GM12865 (cell line): ENCODE measurements at regions not wholly inside any gene's neighbourhood (a gene's known extent, or its start where the extent isn't known, plus 50 kb on each side); places are given as distances from the start of the nearest gene placed in this dataset.

ENCODE experiments used
- DNase-seq: peaks from one replicate; pipeline ENCODE4 v3.0.0; 2010; ENCODE audit warnings: low read depth
- H3K4me3 ChIP-seq: 2 replicates; pipeline ENCODE4 v1.5.1; 2011; ENCODE audit warnings: mild to moderate bottlenecking, low read depth, low read length, control low read depth
- CTCF ChIP-seq: IDR thresholded peaks from 2 replicates; pipeline ENCODE4 v1.5.1; 2011; ENCODE audit warnings: low read length, control low read depth, low read depth, inconsistent platforms; ENCODE audit not compliant: insufficient read depth; ENCODE audit errors: missing control alignments

GRCh38 chr1:232398823-232399222 lies 231.1 kb downstream of the SIPA1L2 start:
- no peak overlapping the region for H3K4me3 ChIP-seq
- DNase-seq = no peak
- TF ChIP-seq CTCF = no peak

DNA sequence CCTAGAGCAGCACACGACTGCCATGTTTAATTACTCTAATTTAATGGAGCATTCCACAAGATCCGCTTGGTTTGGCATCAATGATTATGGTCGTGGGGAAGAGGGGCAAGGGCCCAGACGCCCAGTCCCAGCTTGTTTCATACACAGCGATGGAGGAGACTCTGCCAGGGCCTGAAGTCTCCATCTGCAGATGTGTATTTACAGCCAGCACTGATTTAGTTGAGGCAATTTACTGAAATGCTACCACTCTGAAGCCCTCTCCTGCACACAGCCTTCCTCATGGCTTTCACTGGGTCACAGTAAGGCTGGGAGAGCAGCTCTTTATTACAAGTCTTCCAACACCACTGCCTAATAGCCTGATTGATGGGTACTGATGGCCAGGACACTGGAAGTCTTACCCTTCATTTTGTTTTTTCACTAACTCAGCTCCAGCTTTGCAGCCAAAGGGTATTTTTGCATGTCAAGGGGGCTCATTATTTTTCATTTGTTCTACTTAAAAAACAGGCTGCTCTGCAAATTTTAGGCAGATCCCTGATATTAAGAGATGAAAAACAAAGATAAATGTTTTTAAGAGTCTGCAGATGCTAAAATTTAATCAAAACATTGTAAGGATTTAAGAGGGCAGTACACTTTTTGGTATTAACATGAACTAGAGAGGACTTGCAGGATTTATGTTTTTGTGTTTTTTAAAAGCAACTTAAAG lies 236.3 kb downstream of the SIPA1L2 start:
- no peak overlapping the region for H3K4me3 ChIP-seq
- TF ChIP-seq CTCF = no peak
- DNase-seq = no peak

GRCh38 chr1:232393010-232393409 lies 236.9 kb downstream of the SIPA1L2 start:
- no peak for DNase-seq
- no peak overlapping the region for H3K4me3 ChIP-seq
- no peak for TF ChIP-seq CTCF

DNA sequence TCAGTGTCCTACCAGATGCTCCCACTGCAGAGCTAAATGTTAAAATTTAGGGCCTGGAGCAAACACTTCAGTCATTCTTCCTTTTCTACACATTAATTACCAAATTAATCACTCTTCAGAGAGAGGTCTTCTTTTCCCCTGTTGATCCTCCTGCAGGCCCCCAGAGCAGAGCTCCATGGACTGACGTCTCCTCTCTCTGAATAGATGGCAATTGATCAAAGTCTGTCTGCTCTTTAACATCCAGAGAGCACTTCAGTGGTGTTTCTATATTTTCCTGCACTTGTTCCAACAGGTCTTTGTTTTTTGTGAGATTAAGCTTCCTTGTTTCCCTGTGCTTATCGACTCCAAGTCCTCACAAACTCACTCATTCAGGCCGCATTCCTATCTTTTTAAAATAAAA lies 239.3 kb downstream of the SIPA1L2 start:
- no peak overlapping the region for H3K4me3 ChIP-seq
- DNase-seq = no peak
- no peak for TF ChIP-seq CTCF

DNA sequence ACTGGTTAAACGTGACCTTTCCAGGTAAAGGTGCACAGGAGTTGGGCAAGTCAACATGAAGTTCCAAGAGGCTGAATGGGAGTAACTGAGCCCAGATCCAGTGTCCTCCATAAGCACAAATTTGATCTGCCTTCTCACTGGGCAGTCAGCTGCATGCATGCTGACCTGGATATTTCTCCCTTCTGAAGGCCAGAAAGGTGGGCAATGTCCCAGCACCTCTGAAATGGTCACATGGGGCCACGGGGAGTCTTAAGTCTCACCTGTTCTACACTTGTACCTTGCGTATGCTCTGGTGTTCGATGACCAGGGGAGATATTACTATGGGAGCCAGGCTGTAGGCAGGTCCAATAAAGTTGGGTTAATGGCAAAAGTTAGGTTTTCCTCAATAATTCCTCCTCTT lies 240.2 kb downstream of the SIPA1L2 start:
- H3K4me3 ChIP-seq = no peak overlapping the region
- no peak for TF ChIP-seq CTCF
- no peak for DNase-seq

- no peak for TF ChIP-seq CTCF
- no peak for DNase-seq
These were observed 241.6 kb downstream of the SIPA1L2 start for GRCh38 chr1:232388363-232388762.

More at GRCh38 chr1:232388363-232388762, 241.6 kb downstream of the SIPA1L2 start:
- H3K4me3 ChIP-seq = no peak overlapping the region
